Panc1 (cell line): ENCODE measurements at regions not wholly inside any gene's neighbourhood (a gene's known extent, or its start where the extent isn't known, plus 50 kb on each side); places are given as distances from the start of the nearest gene placed in this dataset.

ENCODE experiments used
- ATAC-seq: fragments of 200-7000 bp; cut with Tn5 transposase; 2 replicates; pipeline ENCODE4 v1.9.1; 2020; ENCODE audit warnings: mild to moderate bottlenecking, moderate library complexity
- BruUV-seq: library from RNA; stranded (reverse); fragments of 400-500 nt; replicated peaks from 2 replicates; lab custom pipeline; 2021; lab: Mats Ljungman, UMichigan
- CTCF ChIA-PET: fragments of 300-600 bp; sonication (Branson Sonifier 250); formaldehyde crosslinking; loops from one replicate; lab custom pipeline; 2022; ENCODE audit warnings: antibody characterized with exemption; lab: Charles Lee
- POLR2A ChIA-PET: fragments of 300-600 bp; sonication (Branson Sonifier 250); formaldehyde crosslinking; loops from one replicate; lab custom pipeline; 2022; ENCODE audit warnings: antibody characterized with exemption; lab: Charles Lee
- DNase-seq: peaks from one replicate; pipeline ENCODE4 v3.0.0-alpha.2; 2010; ENCODE audit warnings: low read depth, low spot score
- H3K27ac ChIP-seq: 2 replicates; pipeline ENCODE4 v1.5.1; 2011; ENCODE audit warnings: mild to moderate bottlenecking, low read length, inconsistent platforms
- H3K27me3 ChIP-seq: fragments of 200-500 bp; sonication (Bioruptor generic); 2 replicates; pipeline ENCODE4 v1.6.0; 2014; ENCODE audit warnings: low read length, inconsistent platforms; ENCODE audit not compliant: control insufficient read depth, insufficient read depth
- H3K36me3 ChIP-seq: fragments of 200-500 bp; sonication (Bioruptor generic); 2 replicates; pipeline ENCODE4 v1.5.1; 2014; ENCODE audit warnings: inconsistent platforms, mild to moderate bottlenecking, low read length, moderate library complexity; ENCODE audit not compliant: control insufficient read depth, insufficient read depth
- H3K4me1 ChIP-seq: 2 replicates; pipeline ENCODE4 v1.5.1; 2011; ENCODE audit warnings: inconsistent platforms, mild to moderate bottlenecking, low read length, moderate library complexity; ENCODE audit not compliant: control insufficient read depth, insufficient read depth
- H3K4me3 ChIP-seq, 2 experiments: 2 replicates each; pipeline ENCODE4 v1.5.1; 2011 to 2012; ENCODE audit warnings: low read depth in 2 of 2, low read length in 2 of 2, mild to moderate bottlenecking in 2 of 2, inconsistent platforms in 1 of 2, moderate library complexity in 1 of 2
- H3K9me3 ChIP-seq: fragments of 200-500 bp; sonication (Bioruptor generic); 2 replicates; pipeline ENCODE4 v1.5.1; 2014; ENCODE audit warnings: low read depth, mild to moderate bottlenecking, inconsistent platforms, low read length, moderate library complexity; ENCODE audit not compliant: control insufficient read depth, insufficient read depth
- POLR2AphosphoS5 ChIP-seq: IDR thresholded peaks from 2 replicates; pipeline ENCODE4 v1.6.1; 2012; ENCODE audit warnings: mild to moderate bottlenecking, low read depth, low read length, moderate library complexity
- SIN3A ChIP-seq: IDR thresholded peaks from 2 replicates; pipeline ENCODE4 v1.6.1; 2012; ENCODE audit warnings: low read depth, mild to moderate bottlenecking, low read length, moderate library complexity, borderline replicate concordance; ENCODE audit not compliant: insufficient read depth
- TCF7L2 ChIP-seq: IDR thresholded peaks from 2 replicates; pipeline ENCODE4 v1.6.1; 2011; ENCODE audit warnings: mild to moderate bottlenecking, low read depth, low read length, inconsistent platforms
- in situ Hi-C: cut with HindIII; loops from 2 replicates; pipeline ENCODE4 v1.10.0; 2016; ENCODE audit warnings: low sequenced_read_pairs, low pct_unique_long_range_greater_than_20kb
- intact Hi-C: fragments of 100-400 bp; cut with micrococcal nuclease; formaldehyde crosslinking; loops from one replicate; pipeline ENCODE4 v1.10.0; 2022; ENCODE audit not compliant: unreplicated experiment
- TF ChIP-seq, protein P1 (sequence below): fragments of 450-650 bp; IDR thresholded peaks from 2 replicates; pipeline ENCODE4 v1.5.1; 2017; ENCODE audit warnings: mild to moderate bottlenecking
- TF ChIP-seq, protein P2 (sequence below), 2 experiments: IDR thresholded peaks; 2 replicates each; pipeline ENCODE4 v1.6.1; 2011 to 2012; ENCODE audit warnings: low read depth in 2 of 2, control low read depth in 1 of 2, low read length in 1 of 2, mild to moderate bottlenecking in 1 of 2, moderate library complexity in 1 of 2; ENCODE audit not compliant: insufficient read depth in 1 of 2

DNA sequence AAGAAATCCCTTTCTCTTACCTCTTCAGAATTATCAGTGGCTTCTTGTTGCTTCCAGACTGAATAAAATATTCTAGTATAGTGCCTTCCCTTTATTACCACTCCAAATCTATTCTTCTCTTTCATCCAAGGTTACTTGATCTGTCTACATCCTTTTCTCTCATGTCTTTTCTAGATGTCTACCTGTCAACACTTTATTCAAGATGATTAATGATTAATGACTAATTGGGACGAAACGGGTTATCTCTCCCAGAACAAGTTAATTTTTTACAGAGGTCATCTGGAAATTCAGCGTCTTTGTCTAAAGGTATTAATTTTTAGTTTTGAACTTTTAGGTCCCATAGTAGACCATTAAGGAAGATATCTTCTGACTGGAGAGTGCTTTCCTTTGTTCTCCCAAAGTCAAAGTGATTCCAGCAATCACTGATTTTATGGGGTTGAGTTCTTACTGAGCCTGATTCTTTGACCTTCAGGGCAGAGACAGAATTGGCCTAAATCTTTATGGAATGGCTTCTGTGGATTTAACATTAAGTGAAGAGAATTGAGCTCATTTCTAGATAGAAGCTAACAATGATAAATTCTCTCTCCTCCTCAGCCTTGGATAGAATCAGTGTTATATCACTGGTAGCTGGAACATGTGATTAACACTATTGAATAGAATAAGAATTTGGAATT is 335.4 kb upstream of the TEX13C start:
- Histone ChIP-seq H3K36me3 (no peaks in the 10 kb centered on the region), H3K27me3 (no peaks in the 10 kb centered on the region), H3K9me3 (no peaks in the 10 kb centered on the region), H3K4me3 (no peak overlapping the region), H3K27ac (no peak overlapping the region), H3K4me1 (no peaks in the 10 kb centered on the region)
- BruUV-seq: no TSS peak
- no peak for TF ChIP-seq SIN3A
- TF ChIP-seq POLR2AphosphoS5: no peak
- TF ChIP-seq, protein P1, sequence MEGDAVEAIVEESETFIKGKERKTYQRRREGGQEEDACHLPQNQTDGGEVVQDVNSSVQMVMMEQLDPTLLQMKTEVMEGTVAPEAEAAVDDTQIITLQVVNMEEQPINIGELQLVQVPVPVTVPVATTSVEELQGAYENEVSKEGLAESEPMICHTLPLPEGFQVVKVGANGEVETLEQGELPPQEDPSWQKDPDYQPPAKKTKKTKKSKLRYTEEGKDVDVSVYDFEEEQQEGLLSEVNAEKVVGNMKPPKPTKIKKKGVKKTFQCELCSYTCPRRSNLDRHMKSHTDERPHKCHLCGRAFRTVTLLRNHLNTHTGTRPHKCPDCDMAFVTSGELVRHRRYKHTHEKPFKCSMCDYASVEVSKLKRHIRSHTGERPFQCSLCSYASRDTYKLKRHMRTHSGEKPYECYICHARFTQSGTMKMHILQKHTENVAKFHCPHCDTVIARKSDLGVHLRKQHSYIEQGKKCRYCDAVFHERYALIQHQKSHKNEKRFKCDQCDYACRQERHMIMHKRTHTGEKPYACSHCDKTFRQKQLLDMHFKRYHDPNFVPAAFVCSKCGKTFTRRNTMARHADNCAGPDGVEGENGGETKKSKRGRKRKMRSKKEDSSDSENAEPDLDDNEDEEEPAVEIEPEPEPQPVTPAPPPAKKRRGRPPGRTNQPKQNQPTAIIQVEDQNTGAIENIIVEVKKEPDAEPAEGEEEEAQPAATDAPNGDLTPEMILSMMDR: no peak
- no peak for TF ChIP-seq TCF7L2
- TF ChIP-seq, protein P2, sequence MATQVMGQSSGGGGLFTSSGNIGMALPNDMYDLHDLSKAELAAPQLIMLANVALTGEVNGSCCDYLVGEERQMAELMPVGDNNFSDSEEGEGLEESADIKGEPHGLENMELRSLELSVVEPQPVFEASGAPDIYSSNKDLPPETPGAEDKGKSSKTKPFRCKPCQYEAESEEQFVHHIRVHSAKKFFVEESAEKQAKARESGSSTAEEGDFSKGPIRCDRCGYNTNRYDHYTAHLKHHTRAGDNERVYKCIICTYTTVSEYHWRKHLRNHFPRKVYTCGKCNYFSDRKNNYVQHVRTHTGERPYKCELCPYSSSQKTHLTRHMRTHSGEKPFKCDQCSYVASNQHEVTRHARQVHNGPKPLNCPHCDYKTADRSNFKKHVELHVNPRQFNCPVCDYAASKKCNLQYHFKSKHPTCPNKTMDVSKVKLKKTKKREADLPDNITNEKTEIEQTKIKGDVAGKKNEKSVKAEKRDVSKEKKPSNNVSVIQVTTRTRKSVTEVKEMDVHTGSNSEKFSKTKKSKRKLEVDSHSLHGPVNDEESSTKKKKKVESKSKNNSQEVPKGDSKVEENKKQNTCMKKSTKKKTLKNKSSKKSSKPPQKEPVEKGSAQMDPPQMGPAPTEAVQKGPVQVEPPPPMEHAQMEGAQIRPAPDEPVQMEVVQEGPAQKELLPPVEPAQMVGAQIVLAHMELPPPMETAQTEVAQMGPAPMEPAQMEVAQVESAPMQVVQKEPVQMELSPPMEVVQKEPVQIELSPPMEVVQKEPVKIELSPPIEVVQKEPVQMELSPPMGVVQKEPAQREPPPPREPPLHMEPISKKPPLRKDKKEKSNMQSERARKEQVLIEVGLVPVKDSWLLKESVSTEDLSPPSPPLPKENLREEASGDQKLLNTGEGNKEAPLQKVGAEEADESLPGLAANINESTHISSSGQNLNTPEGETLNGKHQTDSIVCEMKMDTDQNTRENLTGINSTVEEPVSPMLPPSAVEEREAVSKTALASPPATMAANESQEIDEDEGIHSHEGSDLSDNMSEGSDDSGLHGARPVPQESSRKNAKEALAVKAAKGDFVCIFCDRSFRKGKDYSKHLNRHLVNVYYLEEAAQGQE (IDR thresholded peaks at IDR 0.05; ENCODE audit: insufficient read depth in 1 of 2, low read depth in 2 of 2, low read length in 1 of 2): no peak
- in situ Hi-C loops (no loop called here), intact Hi-C loops (no loop called here)
- CTCF ChIA-PET: no interaction called here
- DNase-seq: no peak
- ATAC-seq: no peak
- POLR2A ChIA-PET: no interaction called here

DNA sequence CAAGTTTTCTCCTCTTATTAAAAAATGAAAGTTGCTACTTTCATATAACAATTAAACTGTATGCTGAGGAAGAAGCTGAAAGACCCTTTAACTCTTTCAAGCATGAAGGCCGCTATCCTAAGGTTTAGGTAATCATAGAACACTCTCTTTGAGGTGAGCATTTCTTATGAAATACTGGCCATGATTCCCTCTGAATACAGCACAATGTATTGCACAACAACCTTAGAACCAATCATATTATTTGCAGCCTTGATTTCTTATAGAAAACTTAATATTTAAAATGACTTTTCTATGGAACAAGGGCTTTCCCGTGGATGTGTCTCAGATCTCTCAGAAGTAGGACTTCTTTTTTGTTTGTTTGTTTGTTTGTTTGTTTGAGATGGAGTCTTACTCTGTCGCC is 333.4 kb upstream of the TEX13C start:
- H3K27me3 ChIP-seq: no peaks in the 10 kb centered on the region
- intact Hi-C loops (no loop called here), in situ Hi-C loops (no loop called here)
- DNase-seq (no peak), ATAC-seq (no peak)
- H3K4me3 ChIP-seq: no peak overlapping the region
- H3K36me3 ChIP-seq: no peaks in the 10 kb centered on the region
- no TSS peak for BruUV-seq
- H3K4me1 ChIP-seq: no peaks in the 10 kb centered on the region
- no peak overlapping the region for H3K27ac ChIP-seq
- H3K9me3 ChIP-seq: no peaks in the 10 kb centered on the region
- TF ChIP-seq, protein P2 (IDR thresholded peaks at IDR 0.05; ENCODE audit: insufficient read depth in 1 of 2, low read depth in 2 of 2, low read length in 1 of 2): no peak
- TF ChIP-seq SIN3A (no peak), POLR2AphosphoS5 (no peak), TCF7L2 (no peak)
- TF ChIP-seq, protein P1: no peak
- POLR2A ChIA-PET: no interaction called here
- CTCF ChIA-PET: no interaction called here
